WTC11 (cell line): ENCODE measurements at regions not wholly inside any gene's neighbourhood (a gene's known extent, or its start where the extent isn't known, plus 50 kb on each side); places are given as distances from the start of the nearest gene placed in this dataset.

ENCODE experiments used
- CREM ChIP-seq: sonication (generic); formaldehyde crosslinking; IDR thresholded peaks from 2 replicates; pipeline ENCODE4 v1.8.1; 2022; ENCODE audit warnings: mild to moderate bottlenecking, missing genetic modification reagents, moderate library complexity
- CTCF ChIP-seq: fragments of 200-600 bp; IDR thresholded peaks from 2 replicates; pipeline ENCODE4 v1.8.0; 2022; ENCODE audit warnings: antibody characterized with exemption
- ERG ChIP-seq: fragments of 250-450 bp; sonication (Bioruptor Pico); IDR thresholded peaks from 2 replicates; pipeline ENCODE4 v1.8.0; 2021; ENCODE audit warnings: mild to moderate bottlenecking
- FOXP1 ChIP-seq: sonication (generic); formaldehyde crosslinking; IDR thresholded peaks from 2 replicates; pipeline ENCODE4 v1.8.0; 2022; ENCODE audit warnings: missing genetic modification reagents, mild to moderate bottlenecking, moderate library complexity, borderline replicate concordance
- TEAD4 ChIP-seq: sonication (generic); formaldehyde crosslinking; IDR thresholded peaks from 2 replicates; pipeline ENCODE4 v1.8.0; 2022; ENCODE audit warnings: mild to moderate bottlenecking, missing genetic modification reagents
- TF ChIP-seq, protein P1 (sequence below): sonication (generic); formaldehyde crosslinking; IDR thresholded peaks from 2 replicates; pipeline ENCODE4 v1.8.1; 2023; ENCODE audit warnings: mild to moderate bottlenecking, missing genetic modification reagents, moderate library complexity

- TF ChIP-seq CTCF = no peak
- no peak for TF ChIP-seq ERG (CRISPR knock-in tag)
- TF ChIP-seq FOXP1 (CRISPR knock-in tag) = no peak
- TF ChIP-seq, protein P1, sequence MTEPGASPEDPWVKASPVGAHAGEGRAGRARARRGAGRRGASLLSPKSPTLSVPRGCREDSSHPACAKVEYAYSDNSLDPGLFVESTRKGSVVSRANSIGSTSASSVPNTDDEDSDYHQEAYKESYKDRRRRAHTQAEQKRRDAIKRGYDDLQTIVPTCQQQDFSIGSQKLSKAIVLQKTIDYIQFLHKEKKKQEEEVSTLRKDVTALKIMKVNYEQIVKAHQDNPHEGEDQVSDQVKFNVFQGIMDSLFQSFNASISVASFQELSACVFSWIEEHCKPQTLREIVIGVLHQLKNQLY (CRISPR knock-in tag) = no peak
- TF ChIP-seq CREM (CRISPR knock-in tag) = no peak
- no peak for TF ChIP-seq TEAD4 (CRISPR knock-in tag)
Measured at GRCh38 chr4:4922441-4922840, 63.0 kb downstream of the MSX1 start.
